Prostate gland (tissue), 2 donors: ENCODE measurements at regions not wholly inside any gene's neighbourhood (a gene's known extent, or its start where the extent isn't known, plus 50 kb on each side); places are given as distances from the start of the nearest gene placed in this dataset.

Experiments
- CTCF ChIP-seq, 4 experiments: fragments of 200-600 bp in 2 of 4; fragments of 450-650 bp in 2 of 4; sonication (generic) in 2 of 4; IDR thresholded peaks; 1 replicate in 3 of 4; 2 replicates in 1 of 4; pipeline ENCODE4 v1.5.1; 2016 to 2019; ENCODE audit warnings: antibody characterized with exemption in 4 of 4, mild to moderate bottlenecking in 2 of 4, moderate library complexity in 2 of 4
- POLR2A ChIP-seq: fragments of 450-650 bp; IDR thresholded peaks from one replicate; pipeline ENCODE4 v1.6.1; 2016; ENCODE audit warnings: antibody characterized with exemption, mild to moderate bottlenecking
- POLR2AphosphoS5 ChIP-seq: sonication (generic); formaldehyde crosslinking; IDR thresholded peaks from one replicate; pipeline ENCODE4 v1.6.1; 2017; ENCODE audit warnings: antibody characterized with exemption

- no peak for TF ChIP-seq CTCF (IDR thresholded peaks at IDR 0.05)
- TF ChIP-seq POLR2A: no peak
- TF ChIP-seq POLR2AphosphoS5: no peak
Measured at GRCh38 chr9:79087133-79087532, 484.6 kb upstream of the TLE4 start.
